WTC11 (cell line): ENCODE measurements at regions not wholly inside any gene's neighbourhood (a gene's known extent, or its start where the extent isn't known, plus 50 kb on each side); places are given as distances from the start of the nearest gene placed in this dataset.

ENCODE experiments used
- ATF2 ChIP-seq: sonication (generic); formaldehyde crosslinking; IDR thresholded peaks from 2 replicates; pipeline ENCODE4 v1.8.1; 2022; ENCODE audit warnings: low read depth, missing genetic modification reagents, borderline replicate concordance
- NR3C1 ChIP-seq: sonication (generic); formaldehyde crosslinking; conservative IDR thresholded peaks from 2 replicates; pipeline ENCODE4 v1.8.1; 2023; ENCODE audit warnings: low read depth, mild to moderate bottlenecking, missing genetic modification reagents
- TF ChIP-seq, protein P1 (sequence below): fragments of 200-600 bp; IDR thresholded peaks from 2 replicates; pipeline ENCODE4 v1.8.0; 2022; ENCODE audit warnings: antibody characterized with exemption

DNA sequence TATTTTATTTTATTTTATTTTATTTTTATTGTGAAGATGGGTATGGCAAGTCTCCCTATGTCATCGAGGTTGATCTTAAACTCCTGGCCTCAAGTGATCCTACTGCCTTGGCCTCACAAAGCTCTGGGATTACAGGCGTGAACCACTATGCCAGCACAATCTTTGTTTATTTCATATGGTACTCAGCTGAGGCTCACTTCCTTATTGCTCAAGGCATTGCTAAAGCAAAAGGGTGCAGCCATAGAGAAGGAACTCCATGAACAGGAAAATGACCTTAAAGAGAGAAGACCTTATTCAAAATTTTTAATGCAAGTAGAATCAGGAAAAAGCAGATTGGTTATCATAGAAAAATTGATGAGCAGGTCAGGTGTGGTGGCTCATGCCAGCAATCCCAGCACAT lies 110.6 kb upstream of the RBBP6 start:
- TF ChIP-seq NR3C1 (CRISPR knock-in tag) (no peak), ATF2 (CRISPR knock-in tag) (no peak)
- TF ChIP-seq, protein P1, sequence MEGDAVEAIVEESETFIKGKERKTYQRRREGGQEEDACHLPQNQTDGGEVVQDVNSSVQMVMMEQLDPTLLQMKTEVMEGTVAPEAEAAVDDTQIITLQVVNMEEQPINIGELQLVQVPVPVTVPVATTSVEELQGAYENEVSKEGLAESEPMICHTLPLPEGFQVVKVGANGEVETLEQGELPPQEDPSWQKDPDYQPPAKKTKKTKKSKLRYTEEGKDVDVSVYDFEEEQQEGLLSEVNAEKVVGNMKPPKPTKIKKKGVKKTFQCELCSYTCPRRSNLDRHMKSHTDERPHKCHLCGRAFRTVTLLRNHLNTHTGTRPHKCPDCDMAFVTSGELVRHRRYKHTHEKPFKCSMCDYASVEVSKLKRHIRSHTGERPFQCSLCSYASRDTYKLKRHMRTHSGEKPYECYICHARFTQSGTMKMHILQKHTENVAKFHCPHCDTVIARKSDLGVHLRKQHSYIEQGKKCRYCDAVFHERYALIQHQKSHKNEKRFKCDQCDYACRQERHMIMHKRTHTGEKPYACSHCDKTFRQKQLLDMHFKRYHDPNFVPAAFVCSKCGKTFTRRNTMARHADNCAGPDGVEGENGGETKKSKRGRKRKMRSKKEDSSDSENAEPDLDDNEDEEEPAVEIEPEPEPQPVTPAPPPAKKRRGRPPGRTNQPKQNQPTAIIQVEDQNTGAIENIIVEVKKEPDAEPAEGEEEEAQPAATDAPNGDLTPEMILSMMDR, result no peak
